Sigmoid colon (tissue), 4 donors: ENCODE measurements at regions not wholly inside any gene's neighbourhood (a gene's known extent, or its start where the extent isn't known, plus 50 kb on each side); places are given as distances from the start of the nearest gene placed in this dataset.

Experiments
- CTCF ChIP-seq, 4 experiments: fragments of 450-650 bp in 3 of 4; fragments of 200-600 bp in 1 of 4; IDR thresholded peaks; one replicate each; pipeline ENCODE4 v1.5.1; 2016 to 2019; ENCODE audit warnings: antibody characterized with exemption in 4 of 4, mild to moderate bottlenecking in 3 of 4, moderate library complexity in 2 of 4
- POLR2AphosphoS5 ChIP-seq, 4 donors: sonication (generic); formaldehyde crosslinking; IDR thresholded peaks; one replicate each; pipeline ENCODE4 v1.6.1; 2017; ENCODE audit warnings: antibody characterized with exemption in 4 of 4

GRCh38 chr6:140341272-140341671, 966.8 kb upstream of the CITED2 start:
- TF ChIP-seq CTCF (IDR thresholded peaks at IDR 0.05) (no peak), POLR2AphosphoS5 (IDR thresholded peaks at IDR 0.05) (no peak)
